ENCODE measurements at regions not wholly inside any gene's neighbourhood (a gene's known extent, or its start where the extent isn't known, plus 50 kb on each side); places are given as distances from the start of the nearest gene placed in this dataset.

GRCh38 chr6:105787747-105788146, 298.4 kb upstream of the PRDM1 start:
- Histone ChIP-seq H2AFZ (ENCODE audit: low read depth, low read length) (no peak overlapping the region), H3K27ac (ENCODE audit: low read length) (no peak overlapping the region), H3K4me1 (ENCODE audit: low read length) (peaks cover 56% of the 10 kb centered on the region)

GRCh38 chr6:105786890-105787655, 299.1 kb upstream of the PRDM1 start:
- Histone ChIP-seq H3K4me2 (ENCODE audit: low read length) (no peak overlapping the region), H3K27ac (ENCODE audit: low read length) (no peak overlapping the region), H4K20me1 (ENCODE audit: insufficient read depth, low read length) (no peaks in the 10 kb centered on the region), H3K27me3 (ENCODE audit: low read depth, low read length) (no peaks in the 10 kb centered on the region), H3K9ac (ENCODE audit: low read length) (no peak overlapping the region), H3K79me2 (ENCODE audit: low read length) (no peaks in the 10 kb centered on the region), H3K9me3 (ENCODE audit: insufficient read depth, low read length) (no peaks in the 10 kb centered on the region; the same call in 1 of the 2 replicates), H3K36me3 (replicated peaks; ENCODE audit: low read depth, low read length) (peaks cover 4% of the 10 kb centered on the region), H3K4me3 (ENCODE audit: low read length) (no peak overlapping the region), H2AFZ (ENCODE audit: low read depth, low read length) (no peak overlapping the region), H3K4me1 (ENCODE audit: low read length) (peaks cover 50% of the 10 kb centered on the region)
- TF ChIP-seq EZH2phosphoT487 (IDR thresholded peaks at IDR 0.05; ENCODE audit: low read depth) = no peak
- TF ChIP-seq CTCF (IDR thresholded peaks at IDR 0.05; ENCODE audit: low read depth, low read length) = no peak

More at GRCh38 chr6:105787747-105788146, 298.4 kb upstream of the PRDM1 start:
- no peaks in the 10 kb centered on the region for H3K27me3 ChIP-seq (ENCODE audit: low read depth, low read length)
- H3K4me3 ChIP-seq (ENCODE audit: low read length) = no peak overlapping the region
- H3K9ac ChIP-seq (ENCODE audit: low read length) = no peak overlapping the region
- no peak overlapping the region for H3K4me2 ChIP-seq (ENCODE audit: low read length)
- TF ChIP-seq EZH2phosphoT487 (IDR thresholded peaks at IDR 0.05; ENCODE audit: low read depth) (no peak), CTCF (IDR thresholded peaks at IDR 0.05; ENCODE audit: low read depth, low read length) (no peak)
- no peaks in the 10 kb centered on the region; the same call in 1 of the 2 replicates for H3K9me3 ChIP-seq (ENCODE audit: insufficient read depth, low read length)
- H3K36me3 ChIP-seq (replicated peaks; ENCODE audit: low read depth, low read length) = peaks cover 4% of the 10 kb centered on the region
- no peaks in the 10 kb centered on the region for H4K20me1 ChIP-seq (ENCODE audit: insufficient read depth, low read length)
- H3K79me2 ChIP-seq (ENCODE audit: low read length) = no peaks in the 10 kb centered on the region

- H3K4me1 ChIP-seq (ENCODE audit: low read length) = peaks cover 43% of the 10 kb centered on the region
- H3K9ac ChIP-seq (ENCODE audit: low read length) = no peak overlapping the region
- TF ChIP-seq EZH2phosphoT487 (IDR thresholded peaks at IDR 0.05; ENCODE audit: low read depth) (no peak), CTCF (IDR thresholded peaks at IDR 0.05; ENCODE audit: low read depth, low read length) (no peak)
- no peak overlapping the region for H2AFZ ChIP-seq (ENCODE audit: low read depth, low read length)
- no peaks in the 10 kb centered on the region; the same call in 1 of the 2 replicates for H3K9me3 ChIP-seq (ENCODE audit: insufficient read depth, low read length)
- H3K79me2 ChIP-seq (ENCODE audit: low read length) = no peaks in the 10 kb centered on the region
- H3K4me3 ChIP-seq (ENCODE audit: low read length) = no peak overlapping the region
- H4K20me1 ChIP-seq (ENCODE audit: insufficient read depth, low read length) = no peaks in the 10 kb centered on the region
- H3K4me2 ChIP-seq (ENCODE audit: low read length) = peak overlapping the region; percentile 56; the same call in 1 of the 2 replicates
- H3K27ac ChIP-seq (ENCODE audit: low read length) = no peak overlapping the region
- no peaks in the 10 kb centered on the region for H3K27me3 ChIP-seq (ENCODE audit: low read depth, low read length)
- H3K36me3 ChIP-seq (replicated peaks; ENCODE audit: low read depth, low read length) = peaks cover 4% of the 10 kb centered on the region
These were observed 299.7 kb upstream of the PRDM1 start for GRCh38 chr6:105786449-105786848.

GRCh38 chr6:105785066-105785811, 300.9 kb upstream of the PRDM1 start:
- H2AFZ ChIP-seq (ENCODE audit: low read depth, low read length) = peak overlapping the region; percentile 90
- H3K4me1 ChIP-seq (ENCODE audit: low read length) = peaks cover 32% of the 10 kb centered on the region
- peaks cover 4% of the 10 kb centered on the region for H3K36me3 ChIP-seq (replicated peaks; ENCODE audit: low read depth, low read length)
- no peaks in the 10 kb centered on the region for H3K27me3 ChIP-seq (ENCODE audit: low read depth, low read length)
- H3K9ac ChIP-seq (ENCODE audit: low read length) = peak overlapping the region; percentile 12; the same call in 1 of the 2 replicates
- H3K79me2 ChIP-seq (ENCODE audit: low read length) = no peaks in the 10 kb centered on the region
- H3K4me3 ChIP-seq (ENCODE audit: low read length) = no peak overlapping the region
- H3K9me3 ChIP-seq (ENCODE audit: insufficient read depth, low read length) = no peaks in the 10 kb centered on the region; the same call in 1 of the 2 replicates
- H3K27ac ChIP-seq (ENCODE audit: low read length) = peak overlapping the region; percentile 2; the same call in 1 of the 2 replicates
- H3K4me2 ChIP-seq (ENCODE audit: low read length) = peak overlapping the region; percentile 56
- no peak for TF ChIP-seq EZH2phosphoT487 (IDR thresholded peaks at IDR 0.05; ENCODE audit: low read depth)
- no peak for TF ChIP-seq CTCF (IDR thresholded peaks at IDR 0.05; ENCODE audit: low read depth, low read length)
- H4K20me1 ChIP-seq (ENCODE audit: insufficient read depth, low read length) = no peaks in the 10 kb centered on the region
